PC-9 (cell line): ENCODE measurements at regions not wholly inside any gene's neighbourhood (a gene's known extent, or its start where the extent isn't known, plus 50 kb on each side); places are given as distances from the start of the nearest gene placed in this dataset.

ENCODE experiments used
- BruUV-seq: library from RNA; stranded (reverse); fragments of 400-500 nt; replicated peaks from 2 replicates; lab custom pipeline; 2021; lab: Mats Ljungman, UMichigan
- CTCF ChIA-PET: fragments of 300-600 bp; sonication (Branson Sonifier 250); formaldehyde crosslinking; loops from one replicate; lab custom pipeline; 2022; ENCODE audit warnings: antibody characterized with exemption; lab: Charles Lee
- POLR2A ChIA-PET: fragments of 300-600 bp; sonication (Branson Sonifier 250); formaldehyde crosslinking; loops from one replicate; lab custom pipeline; 2022; ENCODE audit warnings: antibody characterized with exemption; ENCODE audit not compliant: unreplicated experiment; lab: Charles Lee
- DNase-seq, 2 experiments: peaks; one replicate each; pipeline versions ENCODE4 v3.0.0 to v3.0.0-alpha.2; 2015 to 2022; ENCODE audit warnings: mixed read lengths in 1 of 2
- H2AFZ ChIP-seq: fragments of 200-600 bp; sonication (generic); 2 replicates; pipeline ENCODE4 v1.8.1; 2017; ENCODE audit warnings: antibody characterized with exemption
- H3F3A ChIP-seq: fragments of 200-600 bp; sonication (generic); 2 replicates; pipeline ENCODE4 v1.8.1; 2017; ENCODE audit warnings: antibody characterized with exemption, mild to moderate bottlenecking, low read depth; ENCODE audit not compliant: insufficient read depth
- H3K27ac ChIP-seq: fragments of 200-600 bp; sonication (generic); 2 replicates; pipeline ENCODE4 v1.6.1; 2016; ENCODE audit warnings: mixed run types
- H3K27me3 ChIP-seq: fragments of 200-600 bp; sonication (generic); 2 replicates; pipeline ENCODE4 v1.6.1; 2016; ENCODE audit warnings: low read depth, mixed run types; ENCODE audit not compliant: insufficient read depth
- H3K36me3 ChIP-seq: fragments of 200-600 bp; sonication (generic); 2 replicates; pipeline ENCODE4 v1.6.1; 2016; ENCODE audit warnings: low read depth, mixed run types
- H3K4me1 ChIP-seq: fragments of 200-600 bp; sonication (generic); replicated peaks from 2 replicates; pipeline ENCODE4 v1.6.1; 2016; ENCODE audit warnings: mixed run types; ENCODE audit not compliant: insufficient read depth
- H3K4me2 ChIP-seq: fragments of 200-600 bp; sonication (generic); 2 replicates; pipeline ENCODE4 v1.6.1; 2017; ENCODE audit warnings: mixed run types
- H3K4me3 ChIP-seq: fragments of 200-600 bp; sonication (generic); 2 replicates; pipeline ENCODE4 v1.6.1; 2016; ENCODE audit warnings: mixed run types
- H3K79me2 ChIP-seq: fragments of 200-600 bp; sonication (generic); 2 replicates; pipeline ENCODE4 v1.6.1; 2017; ENCODE audit warnings: low read depth, mixed run types
- H3K9me2 ChIP-seq: fragments of 200-600 bp; sonication (generic); 2 replicates; pipeline ENCODE4 v1.8.1; 2017; ENCODE audit warnings: mild to moderate bottlenecking; ENCODE audit not compliant: insufficient read depth
- H3K9me3 ChIP-seq: fragments of 200-600 bp; sonication (generic); 2 replicates; pipeline ENCODE4 v1.8.1; 2016; ENCODE audit warnings: low read depth; ENCODE audit not compliant: insufficient read depth
- H4K20me1 ChIP-seq: fragments of 200-600 bp; sonication (generic); 2 replicates; pipeline ENCODE4 v1.8.1; 2017; ENCODE audit not compliant: insufficient read depth
- CTCF ChIP-seq: fragments of 200-600 bp; sonication (generic); conservative IDR thresholded peaks from 2 replicates; pipeline ENCODE4 v1.6.1; 2017; ENCODE audit warnings: mixed run types, antibody characterized with exemption, mild to moderate bottlenecking, moderate library complexity
- EZH2 ChIP-seq: fragments of 200-600 bp; sonication (generic); IDR thresholded peaks from 2 replicates; pipeline ENCODE4 v1.8.0; 2017; ENCODE audit warnings: antibody characterized with exemption, low read depth
- intact Hi-C: fragments of 100-400 bp; cut with micrococcal nuclease; formaldehyde crosslinking; loops from one replicate; pipeline ENCODE4 v1.10.0; 2022; ENCODE audit not compliant: unreplicated experiment

- no TSS peak for BruUV-seq
- DNase-seq, result no peak
Observed at GRCh38 chr4:55725057-55725456, 89.0 kb upstream of the NMU start.

GRCh38 chr4:55727746-55728145 is 91.6 kb upstream of the NMU start:
- H4K20me1 ChIP-seq, result no peaks in the 10 kb centered on the region
- H3K4me2 ChIP-seq, result no peak overlapping the region
- H3K36me3 ChIP-seq, result no peaks in the 10 kb centered on the region
- H2AFZ ChIP-seq, result no peak overlapping the region
- no peak overlapping the region for H3K27ac ChIP-seq
- ChIA-PET POLR2A (no interaction called here), CTCF (no interaction called here)
- no peaks in the 10 kb centered on the region for H3K9me3 ChIP-seq
- TF ChIP-seq EZH2, result no peak
- no peak for TF ChIP-seq CTCF
- no peaks in the 10 kb centered on the region for H3F3A ChIP-seq
- BruUV-seq, result no TSS peak
- no peak overlapping the region for H3K4me3 ChIP-seq
- H3K27me3 ChIP-seq, result no peaks in the 10 kb centered on the region
- DNase-seq, result no peak
- no peaks in the 10 kb centered on the region for H3K79me2 ChIP-seq
- H3K4me1 ChIP-seq, result peaks cover 25% of the 10 kb centered on the region
- H3K9me2 ChIP-seq, result no peaks in the 10 kb centered on the region
- intact Hi-C loops, result no loop called here

More at GRCh38 chr4:55725057-55725456, 89.0 kb upstream of the NMU start:
- H2AFZ ChIP-seq, result no peak overlapping the region
- H3K9me3 ChIP-seq, result no peaks in the 10 kb centered on the region
- no peaks in the 10 kb centered on the region for H3K9me2 ChIP-seq
- H3K79me2 ChIP-seq, result no peaks in the 10 kb centered on the region
- ChIA-PET POLR2A (no interaction called here), CTCF (no interaction called here)
- H3K4me1 ChIP-seq, result peaks cover 16% of the 10 kb centered on the region
- no peaks in the 10 kb centered on the region for H4K20me1 ChIP-seq
- no peaks in the 10 kb centered on the region for H3F3A ChIP-seq
- H3K4me2 ChIP-seq, result no peak overlapping the region
- H3K4me3 ChIP-seq, result no peak overlapping the region
- TF ChIP-seq EZH2, result no peak
- no peak for TF ChIP-seq CTCF
- intact Hi-C loops, result no loop called here
- H3K27me3 ChIP-seq, result no peaks in the 10 kb centered on the region
- H3K36me3 ChIP-seq, result no peaks in the 10 kb centered on the region
- no peak overlapping the region for H3K27ac ChIP-seq

GRCh38 chr4:55729351-55730279 is 90.0 kb upstream of the EXOC1L start:
- H3F3A ChIP-seq, result peaks cover 9% of the 10 kb centered on the region; the same call in 1 of the 2 replicates
- TSS peak; percentile 55 for BruUV-seq
- peak overlapping the region; percentile 93 for H3K27ac ChIP-seq
- H3K36me3 ChIP-seq, result no peaks in the 10 kb centered on the region
- intact Hi-C loops, result loop anchor here (2.0 to 10.0 kb wide), 5 partner anchors 123 to 545 kb away; partner anchors contain the start of genes CLOCK and EXOC1
- H3K27me3 ChIP-seq, result no peaks in the 10 kb centered on the region
- peak overlapping the region; percentile 57 for H3K4me2 ChIP-seq
- H4K20me1 ChIP-seq, result no peaks in the 10 kb centered on the region
- no peaks in the 10 kb centered on the region for H3K9me3 ChIP-seq
- no peaks in the 10 kb centered on the region for H3K79me2 ChIP-seq
- H3K4me1 ChIP-seq, result peaks cover 40% of the 10 kb centered on the region
- DNase-seq, result peak; percentile 53 to 80
- H2AFZ ChIP-seq, result no peak overlapping the region
- ChIA-PET CTCF (no interaction called here), POLR2A (no interaction called here)
- TF ChIP-seq EZH2 (no peak), CTCF (no peak)
- H3K9me2 ChIP-seq, result no peaks in the 10 kb centered on the region
- H3K4me3 ChIP-seq, result 0 out of 2 replicates have a peak overlapping the region, but pooled peaks have one; percentile 21
